ENCODE measurements at regions not wholly inside any gene's neighbourhood (a gene's known extent, or its start where the extent isn't known, plus 50 kb on each side); places are given as distances from the start of the nearest gene placed in this dataset.

- DNase-seq (ENCODE audit: low read depth): no peak
- no peak overlapping the region for H3K4me3 ChIP-seq (ENCODE audit: low read depth, low read length)
- TF ChIP-seq CTCF (conservative IDR thresholded peaks at IDR 0.05; ENCODE audit: low read depth, low read length): no peak
These were observed 79.4 kb upstream of the SETMAR start for GRCh38 chr3:4223777-4224176.

- DNase-seq (ENCODE audit: low read depth): no peak
- TF ChIP-seq CTCF (conservative IDR thresholded peaks at IDR 0.05; ENCODE audit: low read depth, low read length): no peak
- no peak overlapping the region for H3K4me3 ChIP-seq (ENCODE audit: low read depth, low read length)
These were observed 78.8 kb upstream of the SETMAR start for GRCh38 chr3:4224331-4224730.

- no peak overlapping the region for H3K4me3 ChIP-seq (ENCODE audit: low read depth, low read length)
- TF ChIP-seq CTCF (conservative IDR thresholded peaks at IDR 0.05; ENCODE audit: low read depth, low read length): no peak
- no peak for DNase-seq (ENCODE audit: low read depth)
These were observed 78.1 kb upstream of the SETMAR start for GRCh38 chr3:4225005-4225471.

- no peak for TF ChIP-seq CTCF (conservative IDR thresholded peaks at IDR 0.05; ENCODE audit: low read depth, low read length)
- no peak overlapping the region for H3K4me3 ChIP-seq (ENCODE audit: low read depth, low read length)
- DNase-seq (ENCODE audit: low read depth): no peak
These were observed 74.9 kb upstream of the SETMAR start for GRCh38 chr3:4228295-4228694.

- TF ChIP-seq CTCF (conservative IDR thresholded peaks at IDR 0.05; ENCODE audit: low read depth, low read length): no peak
- DNase-seq (ENCODE audit: low read depth): no peak
- H3K4me3 ChIP-seq (ENCODE audit: low read depth, low read length): no peak overlapping the region
These were observed 72.1 kb upstream of the SETMAR start for GRCh38 chr3:4231041-4231440.

- no peak for DNase-seq (ENCODE audit: low read depth)
- H3K4me3 ChIP-seq (ENCODE audit: low read depth, low read length): no peak overlapping the region
- no peak for TF ChIP-seq CTCF (conservative IDR thresholded peaks at IDR 0.05; ENCODE audit: low read depth, low read length)
These were observed 70.4 kb upstream of the SETMAR start for GRCh38 chr3:4232798-4233197.

GRCh38 chr3:4233488-4233887, 69.7 kb upstream of the SETMAR start:
- DNase-seq (ENCODE audit: low read depth): no peak
- no peak overlapping the region for H3K4me3 ChIP-seq (ENCODE audit: low read depth, low read length)
- TF ChIP-seq CTCF (conservative IDR thresholded peaks at IDR 0.05; ENCODE audit: low read depth, low read length): no peak
